ENCODE measurements at regions not wholly inside any gene's neighbourhood (a gene's known extent, or its start where the extent isn't known, plus 50 kb on each side); places are given as distances from the start of the nearest gene placed in this dataset.

- Histone ChIP-seq H3K9me3 (no peaks in the 10 kb centered on the region), H3K36me3 (replicated peaks in 1 of 2; ENCODE audit: control insufficient read depth in 1 of 2, insufficient read depth in 2 of 2, low read length in 1 of 2) (no peaks in the 10 kb centered on the region), H4K20me1 (ENCODE audit: insufficient read depth) (no peaks in the 10 kb centered on the region), H3K9ac (no peak overlapping the region), H3K27ac (ENCODE audit: low read depth in 2 of 2, low read length in 1 of 2) (no peak overlapping the region), H3K4me2 (no peak overlapping the region), H3K27me3 (ENCODE audit: insufficient read depth) (no peaks in the 10 kb centered on the region), H3F3A (replicated peaks; ENCODE audit: insufficient read depth) (no peaks in the 10 kb centered on the region), H2AFZ (ENCODE audit: low read depth) (no peak overlapping the region), H3K79me2 (ENCODE audit: insufficient read depth) (no peaks in the 10 kb centered on the region), H3K4me3 (ENCODE audit: low read depth in 2 of 2, low read length in 1 of 2) (no peak overlapping the region), H3K4me1 (ENCODE audit: control insufficient read depth in 1 of 2, insufficient read depth in 2 of 2, low read depth in 1 of 2, low read length in 1 of 2) (no peaks in the 10 kb centered on the region), H3K9me2 (no peaks in the 10 kb centered on the region; the same call in 1 of the 2 replicates)
- ChIA-PET CTCF (no interaction called here), POLR2A (no interaction called here)
- DNase-seq: no peak
- TF ChIP-seq SMC3 (IDR thresholded peaks at IDR 0.05; ENCODE audit: low read depth, low read length) (no peak), USF2 (IDR thresholded peaks at IDR 0.05; ENCODE audit: borderline replicate concordance, low read depth, low read length) (no peak), PBX3 (IDR thresholded peaks at IDR 0.05) (no peak), ZBTB33 (IDR thresholded peaks at IDR 0.05; ENCODE audit: borderline replicate concordance, low read depth) (no peak), CHD2 (IDR thresholded peaks at IDR 0.05; ENCODE audit: low read length, partially characterized antibody) (no peak), MXI1 (IDR thresholded peaks at IDR 0.05; ENCODE audit: low read depth, low read length) (no peak), RAD21 (IDR thresholded peaks at IDR 0.05; ENCODE audit: low read length) (no peak), GATA2 (CRISPR knock-in tag; IDR thresholded peaks at IDR 0.05) (no peak), TAF1 (IDR thresholded peaks at IDR 0.05; ENCODE audit: borderline replicate concordance, low read depth, low read length) (no peak), MAX (IDR thresholded peaks at IDR 0.05; ENCODE audit: low read depth) (no peak), MEF2A (IDR thresholded peaks at IDR 0.05; ENCODE audit: borderline replicate concordance, low read depth) (no peak), EP300 (IDR thresholded peaks at IDR 0.05; ENCODE audit: borderline replicate concordance in 1 of 2, low read depth in 1 of 2, low read length in 1 of 2) (no peak), CTCF (IDR thresholded peaks at IDR 0.05) (no peak)
Observed at GRCh38 chr1:164223378-164223777, 335.6 kb upstream of the PBX1 start.

All from SK-N-SH (cell line).